CD4-positive, alpha-beta T cell treated with Interleukin-17A for 1 hour (primary cell): ENCODE measurements at regions not wholly inside any gene's neighbourhood (a gene's known extent, or its start where the extent isn't known, plus 50 kb on each side); places are given as distances from the start of the nearest gene placed in this dataset.

Source experiments
- DNase-seq: peaks from one replicate; pipeline ENCODE4 v3.0.0-alpha.2; 2020

DNA sequence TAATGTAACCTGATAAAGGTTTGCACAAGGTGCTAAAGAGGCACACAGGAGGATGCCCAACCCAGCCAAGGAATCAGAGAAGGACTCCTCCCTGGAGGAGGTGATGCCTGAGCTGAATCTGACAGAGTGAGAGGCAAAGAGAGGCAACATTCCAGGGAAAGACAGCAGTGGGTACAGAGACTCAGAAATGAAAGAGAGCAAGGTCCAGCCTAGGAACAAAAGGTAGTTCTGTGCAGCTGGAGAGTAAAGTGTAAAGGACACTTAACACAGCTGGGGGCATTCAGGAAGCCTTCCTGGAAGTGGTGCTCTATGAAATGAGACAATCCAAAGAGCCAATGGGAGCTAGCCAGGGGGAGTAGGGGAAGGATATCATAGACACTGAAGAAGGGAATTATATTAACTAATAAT, 181.0 kb upstream of the GLI2 start:
- DNase-seq, result no peak

DNA sequence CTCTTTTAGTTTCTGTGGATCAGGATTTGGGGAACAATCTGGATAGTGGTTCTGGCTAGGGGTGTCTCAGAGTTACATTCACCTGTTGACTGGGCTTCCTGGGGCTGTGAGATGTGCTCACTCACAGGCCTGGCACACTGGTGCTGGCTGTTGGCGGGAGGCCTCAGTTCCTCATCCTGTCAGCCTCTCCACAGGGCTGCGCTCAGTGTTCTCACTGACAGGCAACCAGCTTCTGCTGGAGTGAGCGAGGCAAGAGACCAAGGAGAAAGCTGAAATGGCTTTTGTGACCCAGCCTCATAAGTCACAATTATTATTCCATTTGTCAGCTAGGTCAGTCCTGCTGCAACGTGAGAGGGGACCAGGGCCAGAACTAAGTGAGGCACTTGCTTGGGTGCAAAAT, 180.6 kb upstream of the GLI2 start:
- no peak for DNase-seq

DNA sequence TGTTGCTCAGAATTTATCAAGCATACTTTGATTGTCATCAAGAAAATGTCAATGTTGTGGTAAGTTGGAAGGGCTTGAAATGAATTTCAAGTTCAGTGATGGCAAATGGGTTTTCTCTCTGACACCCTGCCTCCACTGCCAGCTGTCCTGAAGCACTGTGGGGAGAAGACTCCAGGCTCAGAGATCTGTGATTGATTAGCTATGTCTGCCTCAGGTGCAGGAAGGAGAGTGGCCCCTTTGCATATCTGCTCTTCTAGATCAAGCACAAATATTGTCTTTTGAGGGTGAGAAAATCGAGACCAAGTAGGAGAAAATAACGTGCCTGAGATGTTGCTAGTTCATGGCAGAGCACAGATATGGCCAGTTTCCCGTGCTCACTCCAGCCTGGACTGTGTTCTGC, 178.8 kb upstream of the GLI2 start:
- DNase-seq, result no peak

DNA sequence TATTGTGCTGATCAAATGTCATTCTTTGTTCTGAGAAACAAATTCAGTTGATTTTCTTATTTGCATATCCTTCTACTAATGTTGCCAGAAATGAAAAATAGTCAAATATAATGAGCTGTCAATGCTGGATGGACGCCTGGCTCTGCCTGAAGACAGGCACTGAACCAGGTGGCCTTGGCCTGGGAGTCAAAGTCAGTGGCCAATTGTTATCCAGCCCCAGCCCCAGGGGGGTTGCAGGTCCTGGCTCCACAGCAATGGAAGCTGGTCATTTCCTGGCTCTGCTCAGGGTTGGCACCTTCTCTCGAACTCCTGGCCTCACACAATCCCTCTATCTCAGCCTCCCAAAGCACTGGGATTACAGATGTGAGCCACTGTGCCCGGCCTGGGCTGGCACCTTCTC, 176.8 kb upstream of the GLI2 start:
- no peak for DNase-seq

DNA sequence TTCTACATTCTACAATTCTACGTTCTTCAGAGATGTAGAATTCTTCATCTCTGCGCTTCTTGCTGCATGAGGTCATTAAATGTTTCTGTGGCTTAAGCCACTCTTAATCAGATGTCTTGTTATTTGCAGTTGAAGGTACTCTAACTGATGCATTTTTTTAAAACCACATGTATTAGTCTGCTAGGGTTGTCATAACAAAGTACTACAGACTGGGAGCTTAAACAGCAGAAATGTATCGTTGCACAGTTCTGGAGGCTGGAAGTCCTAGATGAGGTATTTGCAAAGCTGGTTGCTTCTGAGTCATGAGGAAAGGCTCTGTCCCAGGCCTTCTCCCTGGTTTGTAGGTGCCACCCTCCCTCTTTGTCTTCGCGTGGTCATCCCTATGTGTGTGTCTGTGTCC, 176.3 kb upstream of the GLI2 start:
- DNase-seq, result no peak

DNA sequence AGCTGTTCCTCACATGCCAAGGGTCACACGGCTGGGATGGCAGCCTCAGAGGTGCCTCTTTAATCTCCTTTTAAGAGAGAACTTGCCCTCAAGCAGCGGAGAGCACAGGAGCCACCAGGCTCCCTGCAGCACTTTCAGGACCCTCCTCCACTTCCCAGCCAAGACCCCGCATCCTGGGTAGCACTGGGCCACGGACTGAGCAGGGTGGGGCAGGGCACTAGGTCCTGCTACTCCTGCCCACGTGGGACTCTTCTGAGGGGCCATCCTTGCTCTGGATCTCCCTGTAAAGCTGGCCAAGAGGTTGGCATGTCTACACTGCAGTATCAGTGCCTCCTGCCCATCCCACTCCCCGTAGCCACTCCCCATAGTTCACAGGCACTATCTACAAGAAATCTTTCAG, 175.3 kb upstream of the GLI2 start:
- DNase-seq, result no peak

DNA sequence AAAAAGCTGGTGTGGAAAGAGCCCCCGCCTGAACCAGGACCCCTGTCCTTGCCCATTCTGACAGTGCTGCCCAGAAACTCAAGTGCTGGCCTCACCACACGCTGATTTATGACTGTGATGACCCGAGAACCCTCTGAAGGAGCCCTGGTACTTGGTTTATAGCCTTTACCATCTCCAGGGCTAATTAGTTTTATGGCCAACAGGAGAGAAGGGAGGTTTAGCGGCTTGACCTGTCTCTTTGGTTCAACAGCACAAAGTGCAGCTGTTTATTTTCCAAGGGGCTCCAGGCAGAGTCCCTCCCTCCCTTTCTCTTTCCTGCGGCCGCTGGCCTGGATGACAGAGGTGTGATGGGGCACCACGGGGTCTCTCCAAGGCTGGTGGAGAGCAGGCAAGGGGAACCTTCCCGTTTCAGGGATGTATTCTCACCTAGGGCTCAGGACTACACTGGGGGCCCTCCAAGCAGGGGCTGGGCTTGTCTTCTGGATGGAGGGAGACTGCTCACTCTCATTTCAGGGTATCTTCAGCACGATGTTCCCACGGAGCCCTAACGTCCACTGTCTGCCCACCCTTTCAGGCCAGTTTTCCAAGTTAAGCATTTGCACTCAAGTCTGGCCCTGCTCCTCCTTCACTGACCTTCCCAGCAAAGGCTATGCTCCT, 174.2 kb upstream of the GLI2 start:
- DNase-seq, result no peak

DNA sequence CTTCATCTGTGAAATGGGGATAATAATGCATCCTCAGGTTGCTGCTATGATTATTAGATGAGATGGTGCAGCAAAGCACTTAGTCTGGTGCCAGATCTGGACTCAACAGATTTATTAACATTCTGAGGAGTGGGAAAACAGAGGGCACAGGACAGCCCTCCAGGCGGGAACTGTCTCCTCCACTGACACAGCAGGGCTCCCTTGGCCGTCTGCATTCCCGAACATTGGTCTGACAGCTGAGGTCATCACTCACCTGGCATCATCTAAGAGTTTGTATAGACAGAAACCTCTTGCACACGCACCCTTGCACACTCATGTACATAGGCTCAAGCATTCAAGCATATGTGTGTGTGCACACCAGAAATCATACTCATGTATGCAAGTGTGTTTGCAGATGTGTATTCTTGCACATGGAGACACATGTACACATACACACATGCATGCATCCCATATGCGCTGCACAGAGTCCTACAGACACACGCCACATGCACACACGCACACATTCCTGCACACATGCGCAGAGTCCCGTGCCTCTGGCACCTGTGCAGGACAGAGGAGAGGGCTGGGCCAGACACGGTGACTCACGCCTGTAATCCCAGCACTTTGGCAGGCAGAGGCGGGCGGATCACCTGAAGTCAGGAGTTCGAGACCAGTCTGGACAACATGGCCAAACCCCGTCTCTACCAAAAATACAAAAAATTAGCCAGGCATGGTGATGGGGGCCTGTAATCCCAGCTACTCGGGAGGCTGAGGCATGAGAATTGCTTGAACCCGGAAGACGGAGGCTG, 173.3 kb upstream of the GLI2 start:
- no peak for DNase-seq

DNA sequence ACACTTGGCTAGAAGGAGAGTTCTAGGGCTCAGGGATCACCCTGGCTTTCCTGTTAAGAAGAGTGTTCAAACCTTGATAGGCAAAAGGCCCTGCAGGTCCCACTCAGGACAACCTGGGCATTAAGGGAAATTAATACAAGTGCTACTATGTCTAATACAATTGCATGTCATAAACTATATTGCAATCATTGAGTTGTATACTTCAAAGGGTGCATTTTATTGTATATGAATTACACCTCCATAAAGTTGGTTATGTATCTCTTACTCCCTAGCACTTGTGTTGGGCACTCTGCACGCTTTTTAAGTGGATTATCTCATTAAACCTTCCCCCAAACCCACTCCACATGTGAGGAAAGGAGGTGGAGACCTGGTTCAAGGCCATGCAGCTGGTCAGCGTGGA, 172.1 kb upstream of the GLI2 start:
- no peak for DNase-seq

DNA sequence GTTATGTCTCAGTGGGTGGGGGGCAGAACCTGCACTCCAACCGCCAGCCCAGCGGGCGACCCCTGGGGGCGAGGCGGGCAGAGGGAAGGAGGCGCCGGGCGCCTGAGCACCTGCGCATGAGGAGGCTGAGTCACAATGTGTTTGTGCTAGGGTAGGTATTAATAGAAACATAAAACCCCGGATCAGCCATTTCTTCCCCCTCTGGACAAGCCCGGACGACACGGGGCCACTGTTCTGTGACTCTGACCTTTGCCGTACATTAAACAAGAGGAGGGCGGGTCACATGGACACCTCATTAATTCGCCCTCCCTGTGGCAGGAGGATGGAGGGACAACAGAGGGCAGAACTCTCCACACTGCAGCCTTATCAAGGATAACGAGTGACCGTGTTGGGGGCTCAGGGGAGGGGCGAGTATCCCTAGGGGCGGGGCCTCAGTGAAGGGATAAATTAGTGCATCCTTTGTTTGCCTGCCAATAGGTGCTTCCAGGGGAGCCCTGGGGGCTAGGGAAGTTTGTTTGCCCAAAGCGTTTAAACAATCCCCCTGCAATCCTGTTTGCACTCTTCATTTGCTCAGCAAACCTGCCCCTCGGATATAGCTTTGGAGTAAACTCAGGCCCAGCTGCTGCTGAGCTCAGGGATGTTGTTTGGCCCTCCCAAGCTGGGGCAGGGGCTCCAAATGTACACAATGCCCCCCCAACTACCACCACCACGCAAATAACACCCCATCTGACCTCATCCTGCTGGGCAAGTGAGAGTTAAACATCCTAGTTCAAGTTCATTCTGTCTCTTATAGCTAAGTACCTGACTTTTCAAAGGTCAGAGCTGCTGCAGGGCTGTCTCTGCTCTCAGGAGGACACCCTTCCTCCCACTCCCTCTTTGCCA, 171.2 kb upstream of the GLI2 start:
- no peak for DNase-seq

DNA sequence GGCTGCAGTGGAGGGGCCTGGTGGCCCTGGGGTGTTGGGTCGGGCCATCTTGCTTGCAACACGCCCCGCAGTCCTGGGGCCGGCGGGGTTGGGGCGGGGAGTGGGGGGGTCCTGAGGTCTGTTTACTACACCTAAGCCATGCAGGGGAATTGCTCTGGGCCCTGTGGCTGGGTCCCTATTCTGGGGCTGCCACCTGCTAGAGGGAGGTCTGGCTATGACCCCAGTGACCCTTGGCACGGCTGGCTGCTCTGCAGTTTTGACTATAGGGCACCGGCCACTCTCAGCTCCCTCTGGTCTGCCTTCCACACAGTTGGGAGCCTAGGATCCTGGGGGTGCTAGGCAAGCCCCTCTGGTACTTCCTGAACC, 170.6 kb upstream of the GLI2 start:
- DNase-seq, result no peak

DNA sequence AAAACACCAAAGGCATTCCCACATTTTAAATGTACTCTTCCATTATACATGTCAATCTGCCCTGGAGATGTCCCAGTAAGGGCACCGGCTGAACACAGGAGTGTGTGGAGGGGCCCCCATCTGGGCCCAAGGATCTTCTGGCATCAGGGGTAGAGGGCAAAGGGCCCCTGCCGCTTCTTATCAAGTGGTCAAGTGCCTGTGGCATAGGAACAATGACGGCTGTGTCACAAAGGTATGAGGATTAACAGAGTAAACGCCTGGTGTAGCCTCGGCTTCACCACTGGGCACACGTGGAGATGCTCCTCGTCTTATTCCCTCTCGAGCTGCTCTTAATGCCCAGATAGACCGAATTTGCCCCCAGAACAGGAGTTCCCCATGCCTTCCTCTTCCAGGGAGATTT, 169.7 kb upstream of the GLI2 start:
- DNase-seq, result no peak

DNA sequence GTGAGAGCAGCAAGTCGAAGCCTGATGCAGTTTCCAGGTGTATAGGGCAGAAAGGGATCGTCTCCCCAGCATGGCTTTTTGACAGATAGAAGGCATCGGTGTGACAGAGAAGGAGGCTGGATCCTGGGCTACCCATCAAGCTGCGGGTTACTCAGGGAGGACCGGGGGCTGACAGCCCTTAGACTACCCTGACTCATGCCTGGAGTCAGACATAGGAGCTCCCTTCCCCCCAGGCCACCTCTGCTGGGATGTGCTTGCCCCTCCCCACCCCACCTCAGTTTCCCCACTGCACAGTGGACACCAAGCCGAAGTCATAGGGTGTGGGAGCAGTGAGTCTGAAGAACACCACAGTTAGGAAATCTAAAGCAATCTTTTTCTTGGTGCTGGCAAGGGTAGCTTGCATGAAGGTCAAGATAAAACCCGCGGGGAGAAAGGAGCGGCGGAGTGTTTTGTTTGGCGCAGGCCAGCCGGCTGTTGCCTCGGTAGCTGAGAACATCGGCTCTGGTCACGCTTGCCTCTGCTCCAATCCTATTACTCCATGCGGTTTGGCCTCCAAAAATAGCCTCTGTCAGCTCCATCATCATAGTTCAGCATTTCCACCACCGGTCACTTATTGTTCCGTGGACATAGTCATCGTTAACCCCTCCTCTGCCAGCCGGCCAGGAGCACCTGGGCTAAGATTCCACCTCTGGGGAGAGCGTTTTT, 169.2 kb upstream of the GLI2 start:
- no peak for DNase-seq

DNA sequence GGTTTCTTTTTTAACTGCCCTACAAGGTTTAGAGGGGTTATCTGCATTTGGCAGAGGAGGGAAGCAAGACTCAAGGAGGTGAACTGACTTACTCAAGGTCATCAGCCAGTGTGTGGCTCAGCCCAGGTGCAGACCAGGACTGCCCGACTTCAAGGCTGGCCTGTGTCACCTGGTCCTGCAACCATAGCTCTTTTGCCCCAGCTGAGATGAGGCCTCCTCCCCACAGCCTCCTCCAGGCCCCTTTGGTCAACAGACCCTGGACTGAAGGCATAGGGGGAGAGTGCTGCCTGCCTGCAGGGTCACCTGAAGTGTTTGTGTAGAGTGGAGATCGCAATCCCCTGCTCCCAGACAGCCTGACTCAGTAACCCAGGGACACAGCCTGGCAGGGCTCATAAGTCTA, 168.5 kb upstream of the GLI2 start:
- no peak for DNase-seq

DNA sequence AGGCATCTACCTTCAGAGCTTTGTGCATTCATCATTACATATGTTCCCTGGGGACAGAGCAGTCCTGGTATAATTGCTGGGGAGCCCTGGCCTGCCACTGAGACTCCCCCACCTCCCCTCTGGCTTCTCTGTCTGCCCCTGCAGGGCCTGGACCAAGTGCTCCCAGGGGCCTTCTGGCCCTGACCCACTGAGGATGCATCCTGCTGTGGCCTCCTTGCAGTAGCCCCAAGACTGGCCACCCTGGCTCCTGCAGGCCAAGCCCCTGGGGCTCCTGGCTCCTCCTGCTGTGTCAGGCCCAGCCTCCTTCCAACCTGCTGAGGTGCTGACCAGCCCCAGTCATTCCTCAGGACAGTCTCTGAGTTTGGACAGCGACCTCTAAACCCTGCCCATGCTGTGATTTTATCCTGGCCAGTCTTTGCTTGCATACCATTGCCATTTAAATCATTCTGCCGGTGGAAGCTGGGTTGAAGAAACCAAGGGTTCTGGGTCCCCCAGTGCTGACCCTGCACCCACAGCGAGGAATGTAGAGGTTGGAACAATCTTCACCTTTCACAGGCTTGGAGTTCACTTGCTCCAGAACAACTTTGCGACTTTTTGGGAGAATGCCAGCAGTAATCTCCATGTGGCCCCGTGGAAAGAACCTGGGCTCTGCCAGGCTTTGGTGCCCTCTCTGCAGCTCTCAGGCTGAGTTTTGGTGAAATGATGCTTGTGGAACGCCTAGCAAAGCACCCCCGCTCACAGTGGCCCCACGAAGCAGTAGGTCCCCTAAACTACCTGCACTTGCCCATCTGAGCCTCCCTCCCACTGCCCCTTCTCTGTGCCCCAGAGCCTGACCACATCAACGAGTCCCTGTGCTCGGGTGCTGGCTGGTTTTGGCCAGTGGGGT, 167.3 kb upstream of the GLI2 start:
- DNase-seq, result no peak

DNA sequence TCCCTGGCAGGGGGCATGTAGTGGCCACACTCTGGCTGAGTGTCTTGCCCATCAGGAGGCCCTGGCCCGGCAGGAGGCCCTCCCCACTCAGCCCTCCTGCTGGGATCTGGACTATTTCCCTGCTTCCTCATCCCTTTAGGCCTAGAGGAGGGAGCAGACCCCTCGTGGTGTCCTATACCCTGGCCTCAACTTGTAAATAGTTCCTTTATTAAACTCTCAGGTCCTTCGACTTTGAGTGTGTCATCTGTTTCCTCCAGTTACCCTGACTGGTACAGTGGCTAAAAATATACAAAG, 166.7 kb upstream of the GLI2 start:
- DNase-seq, result no peak

DNA sequence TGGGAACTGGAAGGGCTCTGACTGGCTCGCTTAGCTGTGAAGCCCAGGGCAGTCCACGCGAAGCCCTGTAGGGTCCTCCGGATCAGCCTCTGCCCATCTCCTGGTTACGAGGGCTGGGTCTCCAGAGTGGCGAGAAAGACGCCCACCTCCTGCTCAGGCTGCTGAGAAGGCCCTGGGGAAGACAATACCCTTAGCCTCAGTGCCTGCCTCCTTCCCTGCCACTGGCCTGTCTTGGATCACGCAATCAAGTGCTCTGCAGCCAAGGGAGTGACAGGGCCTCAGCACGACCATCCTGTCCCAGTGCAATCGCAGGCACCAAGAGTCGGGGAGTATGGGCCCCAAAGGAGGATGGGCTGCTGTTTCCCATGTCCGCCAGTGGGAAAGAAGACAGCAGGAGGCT, 165.7 kb upstream of the GLI2 start:
- no peak for DNase-seq

DNA sequence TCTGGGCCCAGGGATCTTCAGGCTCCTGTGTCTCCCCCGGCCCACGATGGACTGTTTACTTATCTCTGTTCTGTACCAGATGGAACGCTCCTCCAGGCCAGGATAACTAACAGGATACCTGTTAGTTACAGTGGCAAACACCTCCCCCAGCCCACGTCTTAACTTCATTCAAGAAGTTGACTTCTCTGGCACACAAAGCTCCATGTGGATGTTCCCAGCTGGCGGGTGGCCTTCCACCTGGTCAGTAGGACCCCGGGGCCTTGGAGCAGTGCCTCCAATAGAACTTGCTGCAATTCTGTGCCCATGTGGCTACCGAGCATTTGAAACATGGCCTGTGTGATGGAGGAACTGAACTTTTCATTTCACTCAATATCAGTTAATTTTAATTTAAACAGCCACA, 165.1 kb upstream of the GLI2 start:
- DNase-seq, result no peak

DNA sequence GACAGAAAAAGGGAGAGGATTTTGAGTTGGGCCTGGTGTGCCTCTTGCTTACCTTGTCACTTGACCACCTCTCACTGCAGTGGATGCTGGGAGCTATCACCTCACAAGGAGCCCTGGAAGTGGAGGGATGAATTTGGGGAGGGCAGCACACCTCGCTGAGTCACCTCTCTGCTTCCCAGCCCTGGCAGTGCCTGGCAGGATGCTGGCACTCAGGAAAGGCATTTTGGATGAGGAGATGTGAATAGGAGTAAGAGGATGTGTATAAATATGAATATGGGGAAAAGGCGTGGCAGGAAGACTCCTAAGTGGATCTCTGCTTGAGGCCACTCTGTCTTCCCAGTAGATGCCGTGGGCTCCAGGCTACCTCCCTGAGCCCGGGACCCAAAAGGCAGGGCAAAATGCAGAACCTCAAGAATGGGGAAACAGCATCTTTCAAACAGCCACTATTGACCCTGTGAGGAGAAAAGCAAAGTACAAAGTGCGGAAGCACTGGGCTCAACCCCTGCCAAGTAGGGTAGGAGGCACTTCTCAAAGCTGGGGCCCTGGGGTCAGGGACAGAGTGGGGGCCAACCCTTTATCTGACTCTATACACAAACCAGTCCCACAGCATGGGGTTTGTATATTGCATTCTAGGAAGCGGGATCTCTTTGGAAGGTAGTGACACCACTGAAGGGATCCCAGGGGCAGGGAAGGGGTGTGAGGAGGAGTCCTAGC, 164.5 kb upstream of the GLI2 start:
- DNase-seq, result no peak

DNA sequence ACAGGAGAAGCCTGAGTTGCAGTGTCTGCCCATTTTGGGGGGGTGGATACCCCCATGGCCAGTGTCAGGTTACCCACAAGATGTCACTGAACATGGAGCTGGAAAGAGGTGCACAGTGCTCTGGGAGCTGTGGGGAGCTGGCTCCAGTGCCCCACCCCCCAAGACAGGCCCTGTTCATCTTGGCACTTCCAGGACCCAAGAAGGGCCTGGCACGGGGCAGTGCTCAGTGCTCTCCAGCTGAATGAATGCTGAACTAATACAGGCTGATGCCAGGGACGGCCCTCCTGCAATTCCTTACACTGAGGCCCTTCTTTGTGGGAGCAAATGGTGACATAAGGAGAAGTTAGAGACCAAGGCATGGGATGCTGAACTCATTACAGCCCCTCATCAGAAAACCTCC, 163.4 kb upstream of the GLI2 start:
- DNase-seq, result no peak

DNA sequence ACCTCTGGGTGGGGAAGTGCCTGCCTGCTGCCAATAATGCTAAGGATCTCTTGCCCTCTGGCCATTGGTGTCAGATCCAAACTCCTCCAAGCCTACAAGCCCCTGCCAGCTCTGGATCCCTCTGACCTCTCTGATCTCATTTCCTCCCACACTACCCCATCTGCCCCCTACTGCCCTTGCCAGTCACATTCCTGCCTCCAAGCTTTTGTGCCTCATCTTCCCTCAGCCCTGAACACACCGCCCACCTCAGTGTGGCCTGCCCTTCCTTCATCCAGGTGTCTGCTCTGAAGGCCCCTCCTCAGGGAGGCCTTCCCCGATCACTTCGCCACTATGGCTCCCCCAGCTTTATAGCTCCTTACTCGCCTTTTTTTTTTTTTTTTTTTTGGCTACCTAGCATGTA, 161.0 kb upstream of the GLI2 start:
- DNase-seq, result no peak

DNA sequence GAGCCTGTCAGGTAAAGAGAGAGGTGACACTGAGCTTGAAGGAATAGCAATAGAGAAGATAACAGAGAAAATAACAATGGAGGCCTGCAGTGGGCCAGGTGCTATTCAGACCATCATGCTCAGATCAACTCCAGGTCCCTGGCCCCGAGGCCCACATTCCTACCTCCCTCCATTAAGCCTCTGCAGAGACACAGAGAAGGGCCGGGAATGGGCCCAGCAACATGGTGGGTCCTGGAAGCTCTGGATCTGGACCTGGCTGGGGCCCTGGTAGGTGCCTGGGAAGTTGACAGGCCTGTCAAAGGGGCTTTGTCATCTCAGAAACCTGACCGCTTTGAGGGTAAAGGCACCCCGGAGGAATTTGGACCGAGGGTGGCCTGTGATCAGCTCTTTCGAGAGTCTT, 159.7 kb upstream of the GLI2 start:
- no peak for DNase-seq
